ENCODE measurements at regions not wholly inside any gene's neighbourhood (a gene's known extent, or its start where the extent isn't known, plus 50 kb on each side); places are given as distances from the start of the nearest gene placed in this dataset.

- no peak for TF ChIP-seq CTCF (conservative IDR thresholded peaks at IDR 0.05; ENCODE audit: low read depth, low read length)
- no peaks in the 10 kb centered on the region for H4K20me1 ChIP-seq (ENCODE audit: insufficient read depth)
- no peaks in the 10 kb centered on the region for H3K79me2 ChIP-seq (ENCODE audit: insufficient read depth, low read depth)
- H3K9ac ChIP-seq, result no peak overlapping the region
- no peak overlapping the region for H3K4me3 ChIP-seq (IDR thresholded peaks at IDR 0.05; ENCODE audit: insufficient read depth, low read depth, low read length)
- no peak overlapping the region for H3K4me2 ChIP-seq
- no peaks in the 10 kb centered on the region for H3K27me3 ChIP-seq (ENCODE audit: insufficient read depth, low read depth)
- H3K36me3 ChIP-seq (ENCODE audit: insufficient read depth), result no peaks in the 10 kb centered on the region
- H3K27ac ChIP-seq, result no peak overlapping the region
- no peaks in the 10 kb centered on the region for H3K4me1 ChIP-seq (ENCODE audit: low read depth, poor library complexity, severe bottlenecking)
- no peak overlapping the region for H2AFZ ChIP-seq (ENCODE audit: low read depth)
Observed at GRCh38 chr10:71031026-71031425, 142.7 kb upstream of the PCBD1 start.

DNA sequence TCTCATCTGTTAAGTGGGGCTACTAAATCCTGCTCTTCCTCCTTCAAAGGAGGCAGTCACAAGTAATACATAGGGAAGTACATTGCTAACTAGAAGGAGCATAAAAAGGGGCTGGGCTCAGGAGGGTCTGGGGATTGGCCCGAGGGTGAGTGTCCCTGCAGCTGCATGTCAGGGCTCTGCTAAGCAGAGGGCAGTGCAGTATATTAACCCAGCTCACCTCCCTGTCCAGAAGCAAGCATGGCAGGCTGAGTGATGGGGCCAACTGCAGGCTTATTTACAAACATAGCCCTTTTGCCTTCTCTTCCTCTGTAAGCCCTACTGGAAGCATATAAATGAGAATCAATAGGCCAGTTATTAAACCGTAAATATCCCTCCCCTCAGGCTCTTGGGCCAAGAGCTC is 143.2 kb upstream of the PCBD1 start:
- no peaks in the 10 kb centered on the region for H3K36me3 ChIP-seq (ENCODE audit: insufficient read depth)
- no peak overlapping the region for H3K27ac ChIP-seq
- H3K79me2 ChIP-seq (ENCODE audit: insufficient read depth, low read depth), result no peaks in the 10 kb centered on the region
- H3K4me3 ChIP-seq (IDR thresholded peaks at IDR 0.05; ENCODE audit: insufficient read depth, low read depth, low read length), result no peak overlapping the region
- no peak overlapping the region for H3K4me2 ChIP-seq
- H3K9ac ChIP-seq, result no peak overlapping the region
- H3K27me3 ChIP-seq (ENCODE audit: insufficient read depth, low read depth), result no peaks in the 10 kb centered on the region
- no peak for TF ChIP-seq CTCF (conservative IDR thresholded peaks at IDR 0.05; ENCODE audit: low read depth, low read length)
- no peak overlapping the region for H2AFZ ChIP-seq (ENCODE audit: low read depth)
- H4K20me1 ChIP-seq (ENCODE audit: insufficient read depth), result no peaks in the 10 kb centered on the region
- no peaks in the 10 kb centered on the region for H3K4me1 ChIP-seq (ENCODE audit: low read depth, poor library complexity, severe bottlenecking)

GRCh38 chr10:71032887-71033286 is 144.5 kb upstream of the PCBD1 start:
- no peaks in the 10 kb centered on the region for H3K27me3 ChIP-seq (ENCODE audit: insufficient read depth, low read depth)

DNA sequence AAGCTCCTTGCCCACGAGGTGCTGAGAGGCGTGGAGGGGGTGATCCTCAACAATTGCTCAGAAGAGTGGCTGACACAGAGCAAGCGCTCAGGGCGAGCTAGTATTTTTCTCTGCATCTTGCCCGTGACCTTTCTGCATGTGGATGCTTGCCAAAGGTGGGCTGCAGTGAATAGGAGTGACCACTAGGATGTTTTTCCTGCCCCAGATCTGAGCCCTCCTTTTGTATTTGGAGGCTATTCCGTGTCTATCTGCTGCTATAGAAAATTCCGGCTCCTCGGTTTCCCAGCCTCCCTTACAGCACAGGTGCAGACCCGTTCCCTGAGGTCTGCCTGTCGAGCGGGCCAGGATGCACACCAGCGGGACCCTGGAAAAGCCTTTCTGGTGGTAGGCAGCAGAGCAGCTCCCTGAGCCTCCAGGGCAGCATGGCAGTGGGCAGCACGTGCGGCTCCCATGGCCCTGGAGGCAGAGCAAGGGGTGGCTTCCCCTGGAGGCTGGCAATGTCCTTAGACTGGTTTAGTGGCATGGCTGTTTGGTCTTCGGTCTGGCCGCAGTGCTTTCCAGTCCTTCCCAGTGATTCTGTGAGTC is 145.1 kb upstream of the PCBD1 start:
- Histone ChIP-seq H3K36me3 (ENCODE audit: insufficient read depth) (no peaks in the 10 kb centered on the region), H3K4me3 (IDR thresholded peaks at IDR 0.05; ENCODE audit: insufficient read depth, low read depth, low read length) (no peak overlapping the region), H3K4me2 (no peak overlapping the region), H3K4me1 (ENCODE audit: low read depth, poor library complexity, severe bottlenecking) (no peaks in the 10 kb centered on the region), H3K9ac (no peak overlapping the region), H2AFZ (ENCODE audit: low read depth) (no peak overlapping the region), H3K79me2 (ENCODE audit: insufficient read depth, low read depth) (no peaks in the 10 kb centered on the region), H3K27ac (no peak overlapping the region), H3K27me3 (ENCODE audit: insufficient read depth, low read depth) (no peaks in the 10 kb centered on the region), H4K20me1 (ENCODE audit: insufficient read depth) (no peaks in the 10 kb centered on the region)
- TF ChIP-seq CTCF (conservative IDR thresholded peaks at IDR 0.05; ENCODE audit: low read depth, low read length), result no peak

More at GRCh38 chr10:71032887-71033286, 144.5 kb upstream of the PCBD1 start:
- H3K4me1 ChIP-seq (ENCODE audit: low read depth, poor library complexity, severe bottlenecking), result no peaks in the 10 kb centered on the region
- H3K4me2 ChIP-seq, result no peak overlapping the region
- TF ChIP-seq CTCF (conservative IDR thresholded peaks at IDR 0.05; ENCODE audit: low read depth, low read length), result no peak
- no peak overlapping the region for H3K9ac ChIP-seq
- H3K4me3 ChIP-seq (IDR thresholded peaks at IDR 0.05; ENCODE audit: insufficient read depth, low read depth, low read length), result no peak overlapping the region
- no peaks in the 10 kb centered on the region for H3K36me3 ChIP-seq (ENCODE audit: insufficient read depth)
- H2AFZ ChIP-seq (ENCODE audit: low read depth), result no peak overlapping the region
- no peaks in the 10 kb centered on the region for H3K79me2 ChIP-seq (ENCODE audit: insufficient read depth, low read depth)
- H4K20me1 ChIP-seq (ENCODE audit: insufficient read depth), result no peaks in the 10 kb centered on the region
- H3K27ac ChIP-seq, result no peak overlapping the region

All from KMS-11 (cell line).